CD4-positive, alpha-beta T cell treated with Interleukin-15 for 1 hour (primary cell): ENCODE measurements at regions not wholly inside any gene's neighbourhood (a gene's known extent, or its start where the extent isn't known, plus 50 kb on each side); places are given as distances from the start of the nearest gene placed in this dataset.
"Not testable (repeated sequence)": the region's sequence is repeated elsewhere in the genome, so short reads cannot be mapped to it uniquely, and the experiment has no call there.

Experiments used
- DNase-seq: peaks from one replicate; pipeline ENCODE4 v3.0.0-alpha.2; 2020

- no peak for DNase-seq
These were observed 642.2 kb downstream of the C4orf33 start for GRCh38 chr4:129738175-129738574.

- DNase-seq, result no peak
These were observed 651.8 kb downstream of the C4orf33 start for GRCh38 chr4:129747756-129748155.

GRCh38 chr4:129748991-129749390, 653.0 kb downstream of the C4orf33 start:
- no peak for DNase-seq

GRCh38 chr4:129751646-129752045, 655.7 kb downstream of the C4orf33 start:
- DNase-seq, result no peak

- DNase-seq, result no peak
These were observed 687.6 kb downstream of the C4orf33 start for GRCh38 chr4:129783596-129783995.

GRCh38 chr4:129788486-129788885, 692.5 kb downstream of the C4orf33 start:
- no peak for DNase-seq

GRCh38 chr4:129804461-129804981, 708.6 kb downstream of the C4orf33 start:
- no peak for DNase-seq

GRCh38 chr4:129806986-129807385, 711.0 kb downstream of the C4orf33 start:
- no peak for DNase-seq

GRCh38 chr4:129808242-129808641, 712.3 kb downstream of the C4orf33 start:
- no peak for DNase-seq

- no peak for DNase-seq
These were observed 725.1 kb downstream of the C4orf33 start for GRCh38 chr4:129821073-129821472.

GRCh38 chr4:129821963-129822362, 726.0 kb downstream of the C4orf33 start:
- DNase-seq, result no peak

GRCh38 chr4:129822701-129823100, 726.7 kb downstream of the C4orf33 start:
- no peak for DNase-seq

- DNase-seq, result no peak
These were observed 727.2 kb downstream of the C4orf33 start for GRCh38 chr4:129823105-129823504.

- no peak for DNase-seq
These were observed 733.4 kb downstream of the C4orf33 start for GRCh38 chr4:129829373-129829772.

- DNase-seq, result no peak
These were observed 743.7 kb downstream of the C4orf33 start for GRCh38 chr4:129839687-129840086.

- no peak for DNase-seq
These were observed 746.1 kb downstream of the C4orf33 start for GRCh38 chr4:129842096-129842495.

GRCh38 chr4:129852434-129852833, 756.5 kb downstream of the C4orf33 start:
- DNase-seq, result no peak

- DNase-seq, result not testable (repeated sequence)
These were observed 757.9 kb downstream of the C4orf33 start for GRCh38 chr4:129853685-129854467.

- DNase-seq, result no peak
These were observed 766.5 kb downstream of the C4orf33 start for GRCh38 chr4:129862461-129862860.

- DNase-seq, result no peak
These were observed 767.3 kb downstream of the C4orf33 start for GRCh38 chr4:129863206-129863605.

GRCh38 chr4:129883996-129884395, 788.0 kb downstream of the C4orf33 start:
- DNase-seq, result no peak

GRCh38 chr4:129897111-129897510, 801.2 kb downstream of the C4orf33 start:
- no peak for DNase-seq

GRCh38 chr4:129899849-129900248, 803.9 kb downstream of the C4orf33 start:
- no peak for DNase-seq

GRCh38 chr4:129900430-129900953, 804.5 kb downstream of the C4orf33 start:
- no peak for DNase-seq

GRCh38 chr4:129901205-129901604, 805.3 kb downstream of the C4orf33 start:
- DNase-seq, result no peak
